SK-N-SH (cell line): ENCODE measurements at regions not wholly inside any gene's neighbourhood (a gene's known extent, or its start where the extent isn't known, plus 50 kb on each side); places are given as distances from the start of the nearest gene placed in this dataset.
A peak's percentile ranks its signal among the peaks of the same experiment; 100 is the strongest.

Experiments
- CTCF ChIA-PET: fragments of 300-600, 350-600 bp; formaldehyde crosslinking; extraction: SDS; loops from one replicate; lab custom pipeline; 2021; lab: Yijun Ruan, JAX
- POLR2A ChIA-PET: fragments of 350-600 bp; sonication (Branson Sonifier 250); formaldehyde crosslinking; extraction: SDS; loops from one replicate; lab custom pipeline; 2020; ENCODE audit warnings: antibody characterized with exemption, inconsistent platforms; lab: Yijun Ruan, JAX
- DNase-seq: peaks from one replicate; pipeline ENCODE4 v3.0.0; 2012
- H2AFZ ChIP-seq: fragments of 200-600 bp; sonication (generic); 2 replicates; pipeline ENCODE4 v1.8.1; 2016; ENCODE audit warnings: antibody characterized with exemption, mild to moderate bottlenecking, low read depth
- H3F3A ChIP-seq: fragments of 200-600 bp; sonication (generic); replicated peaks from 2 replicates; pipeline ENCODE3; 2016; ENCODE audit warnings: antibody characterized with exemption, mild to moderate bottlenecking; ENCODE audit not compliant: insufficient read depth
- H3K27ac ChIP-seq, 2 experiments: fragments of 200-500 bp in 1 of 2; fragments of 200-600 bp in 1 of 2; sonication (Bioruptor generic) in 1 of 2; sonication (generic), shearing (Covaris generic) in 1 of 2; 2 replicates each; pipeline versions ENCODE4 v1.5.1 to v1.6.1; 2014 to 2016; ENCODE audit warnings: low read depth in 2 of 2, inconsistent platforms in 1 of 2, low read length in 1 of 2, mild to moderate bottlenecking in 1 of 2, mixed read lengths in 1 of 2
- H3K27me3 ChIP-seq: fragments of 200-600 bp; sonication (generic), shearing (Covaris generic); 2 replicates; pipeline ENCODE4 v1.6.1; 2016; ENCODE audit warnings: mixed run types; ENCODE audit not compliant: insufficient read depth
- H3K36me3 ChIP-seq, 2 experiments: fragments of 200-500 bp in 1 of 2; fragments of 200-600 bp in 1 of 2; sonication (Bioruptor generic) in 1 of 2; sonication (generic) in 1 of 2; replicated peaks in 1 of 2; 2 replicates each; pipeline versions ENCODE3 to v1.5.1; 2014 to 2016; ENCODE audit warnings: low read length in 1 of 2, mild to moderate bottlenecking in 1 of 2; ENCODE audit not compliant: insufficient read depth in 2 of 2, control insufficient read depth in 1 of 2
- H3K4me1 ChIP-seq, 2 experiments: fragments of 200-500 bp in 1 of 2; fragments of 200-600 bp in 1 of 2; sonication (Bioruptor generic) in 1 of 2; sonication (generic), shearing (Covaris generic) in 1 of 2; 2 replicates each; pipeline versions ENCODE4 v1.5.1 to v1.6.1; 2014 to 2016; ENCODE audit warnings: low read depth in 1 of 2, low read length in 1 of 2, mixed run types in 1 of 2; ENCODE audit not compliant: insufficient read depth in 2 of 2, control insufficient read depth in 1 of 2
- H3K4me2 ChIP-seq: fragments of 200-600 bp; sonication (generic), shearing (Covaris generic); 2 replicates; pipeline ENCODE4 v1.6.1; 2017; ENCODE audit warnings: mixed run types
- H3K4me3 ChIP-seq, 2 experiments: fragments of 200-500 bp in 1 of 2; fragments of 200-600 bp in 1 of 2; sonication (Bioruptor generic) in 1 of 2; sonication (generic), shearing (Covaris generic) in 1 of 2; 2 replicates each; pipeline versions ENCODE4 v1.5.1 to v1.8.1; 2014 to 2016; ENCODE audit warnings: low read depth in 2 of 2, inconsistent platforms in 1 of 2, low read length in 1 of 2, mild to moderate bottlenecking in 1 of 2, mixed read lengths in 1 of 2, moderate library complexity in 1 of 2
- H3K79me2 ChIP-seq: fragments of 200-600 bp; sonication (generic); 2 replicates; pipeline ENCODE4 v1.8.1; 2017; ENCODE audit warnings: mild to moderate bottlenecking; ENCODE audit not compliant: insufficient read depth
- H3K9ac ChIP-seq: fragments of 200-600 bp; sonication (generic); 2 replicates; pipeline ENCODE4 v1.6.1; 2017; ENCODE audit warnings: mixed run types
- H3K9me2 ChIP-seq: fragments of 200-600 bp; sonication (generic); 2 replicates; pipeline ENCODE4 v1.6.1; 2017; ENCODE audit warnings: mixed run types
- H3K9me3 ChIP-seq: fragments of 200-600 bp; sonication (generic); 2 replicates; pipeline ENCODE4 v1.6.1; 2017; ENCODE audit warnings: mixed run types, mild to moderate bottlenecking, moderate library complexity
- H4K20me1 ChIP-seq: fragments of 200-600 bp; sonication (generic); 2 replicates; pipeline ENCODE4 v1.6.1; 2017; ENCODE audit warnings: mild to moderate bottlenecking, mixed run types; ENCODE audit not compliant: insufficient read depth
- CHD2 ChIP-seq: fragments of 150-350 bp; IDR thresholded peaks from 2 replicates; pipeline ENCODE4 v1.6.1; 2018; ENCODE audit warnings: low read length; ENCODE audit not compliant: partially characterized antibody
- CTCF ChIP-seq: fragments of 200-600 bp; sonication (generic); IDR thresholded peaks from 2 replicates; pipeline ENCODE4 v1.6.1; 2017; ENCODE audit warnings: antibody characterized with exemption, mild to moderate bottlenecking, moderate library complexity
- ELF1 ChIP-seq: IDR thresholded peaks from 2 replicates; pipeline ENCODE4 v1.4.0; 2012
- EP300 ChIP-seq, 2 experiments: IDR thresholded peaks; 2 replicates each; pipeline versions ENCODE4 v1.4.0 to v1.6.1; 2012; ENCODE audit warnings: borderline replicate concordance in 1 of 2, low read depth in 1 of 2, low read length in 1 of 2
- FOSL2 ChIP-seq: IDR thresholded peaks from 2 replicates; pipeline ENCODE4 v1.4.0; 2012; ENCODE audit warnings: low read depth, mild to moderate bottlenecking, moderate library complexity, borderline replicate concordance
- FOXJ3 ChIP-seq: sonication (generic); formaldehyde crosslinking; IDR thresholded peaks from 2 replicates; pipeline ENCODE4 v1.5.1; 2020; ENCODE audit warnings: mild to moderate bottlenecking, missing genetic modification reagents
- GATA2 ChIP-seq: sonication (generic); formaldehyde crosslinking; IDR thresholded peaks from 2 replicates; pipeline ENCODE4 v1.5.0; 2020; ENCODE audit warnings: mild to moderate bottlenecking, missing genetic modification reagents
- MXI1 ChIP-seq: IDR thresholded peaks from 2 replicates; pipeline ENCODE4 v1.6.1; 2012; ENCODE audit warnings: mild to moderate bottlenecking, low read depth, low read length, improper control_type of control experiment
- NFIC ChIP-seq: IDR thresholded peaks from 2 replicates; pipeline ENCODE4 v1.4.0; 2012; ENCODE audit warnings: borderline replicate concordance
- RAD21 ChIP-seq: IDR thresholded peaks from 2 replicates; pipeline ENCODE4 v1.6.1; 2012; ENCODE audit warnings: mild to moderate bottlenecking, low read length
- RCOR1 ChIP-seq: fragments of 150-350 bp; IDR thresholded peaks from 2 replicates; pipeline ENCODE4 v1.6.1; 2017; ENCODE audit warnings: antibody characterized with exemption, low read length
- RXRA ChIP-seq: IDR thresholded peaks from 2 replicates; pipeline ENCODE4 v1.4.0; 2012; ENCODE audit warnings: low read depth, mild to moderate bottlenecking, borderline replicate concordance
- SIN3A ChIP-seq: IDR thresholded peaks from 2 replicates; pipeline ENCODE4 v1.6.1; 2012; ENCODE audit warnings: low read depth, mild to moderate bottlenecking, low read length, moderate library complexity, borderline replicate concordance
- SMC3 ChIP-seq: IDR thresholded peaks from 2 replicates; pipeline ENCODE4 v1.6.1; 2012; ENCODE audit warnings: low read depth, low read length, improper control_type of control experiment
- TCF12 ChIP-seq: IDR thresholded peaks from 2 replicates; pipeline ENCODE4 v1.4.0; 2012
- TEAD4 ChIP-seq: IDR thresholded peaks from 2 replicates; pipeline ENCODE4 v1.4.0; 2012; ENCODE audit warnings: mild to moderate bottlenecking, borderline replicate concordance; ENCODE audit not compliant: insufficient read depth
- USF1 ChIP-seq: IDR thresholded peaks from 2 replicates; pipeline ENCODE4 v1.4.0; 2012; ENCODE audit warnings: low read depth, borderline replicate concordance
- USF2 ChIP-seq: fragments of 150-350 bp; IDR thresholded peaks from 2 replicates; pipeline ENCODE4 v1.6.1; 2017; ENCODE audit warnings: antibody characterized with exemption, low read length, low read depth, borderline replicate concordance
- ZBTB33 ChIP-seq: IDR thresholded peaks from 2 replicates; pipeline ENCODE4 v1.4.0; 2012; ENCODE audit warnings: low read depth, borderline replicate concordance
- WGBS: methylation state at CpG from one replicate; pipeline ENCODE4 v1.1.6; 2017; ENCODE audit warnings: low lambda C conversion rate; 5-methylcytosine and 5-hydroxymethylcytosine counted together
- TF ChIP-seq, protein P1 (sequence below): IDR thresholded peaks from 2 replicates; pipeline ENCODE4; 2012
- TF ChIP-seq, protein P2 (sequence below): IDR thresholded peaks from 2 replicates; pipeline ENCODE4 v1.6.1; 2012; ENCODE audit warnings: mild to moderate bottlenecking, low read depth, low read length, moderate library complexity

GRCh38 chr18:67600181-67601180, 84.0 kb upstream of the DSEL start:
- H3K4me1 ChIP-seq, result peaks cover 12 to 14% of the 10 kb centered on the region in 2 experiments; a peak in 3 of 4 replicates
- H4K20me1 ChIP-seq, result no peaks in the 10 kb centered on the region
- H3K4me3 ChIP-seq, result no peak overlapping the region
- no peak overlapping the region for H2AFZ ChIP-seq
- H3K9ac ChIP-seq, result no peak overlapping the region
- H3K79me2 ChIP-seq, result no peaks in the 10 kb centered on the region
- no peaks in the 10 kb centered on the region for H3F3A ChIP-seq
- no peaks in the 10 kb centered on the region for H3K9me2 ChIP-seq
- 27% methylated on average over 7 of the region's 7 CpGs for WGBS
- H3K4me2 ChIP-seq, result peak overlapping the region; percentile 35; the same call in 1 of the 2 replicates
- no peaks in the 10 kb centered on the region for H3K9me3 ChIP-seq
- peak; percentile 60 for DNase-seq
- no peaks in the 10 kb centered on the region for H3K27me3 ChIP-seq
- ChIA-PET CTCF (no interaction called here), POLR2A (no interaction called here)
- peak overlapping the region; percentile 38 to 58; a peak in 3 of 4 replicates for H3K27ac ChIP-seq
- H3K36me3 ChIP-seq, result no peaks in the 10 kb centered on the region
- no peak; the same call in 1 of the 2 replicates for TF ChIP-seq RAD21
- TF ChIP-seq, protein P1, sequence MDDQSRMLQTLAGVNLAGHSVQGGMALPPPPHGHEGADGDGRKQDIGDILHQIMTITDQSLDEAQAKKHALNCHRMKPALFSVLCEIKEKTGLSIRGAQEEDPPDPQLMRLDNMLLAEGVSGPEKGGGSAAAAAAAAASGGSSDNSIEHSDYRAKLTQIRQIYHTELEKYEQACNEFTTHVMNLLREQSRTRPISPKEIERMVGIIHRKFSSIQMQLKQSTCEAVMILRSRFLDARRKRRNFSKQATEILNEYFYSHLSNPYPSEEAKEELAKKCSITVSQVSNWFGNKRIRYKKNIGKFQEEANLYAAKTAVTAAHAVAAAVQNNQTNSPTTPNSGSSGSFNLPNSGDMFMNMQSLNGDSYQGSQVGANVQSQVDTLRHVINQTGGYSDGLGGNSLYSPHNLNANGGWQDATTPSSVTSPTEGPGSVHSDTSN, result peak; percentile 71
- no peak for TF ChIP-seq ZBTB33
- TF ChIP-seq ELF1, result no peak
- TF ChIP-seq FOXJ3 (CRISPR knock-in tag), result no peak
- TF ChIP-seq, protein P2, sequence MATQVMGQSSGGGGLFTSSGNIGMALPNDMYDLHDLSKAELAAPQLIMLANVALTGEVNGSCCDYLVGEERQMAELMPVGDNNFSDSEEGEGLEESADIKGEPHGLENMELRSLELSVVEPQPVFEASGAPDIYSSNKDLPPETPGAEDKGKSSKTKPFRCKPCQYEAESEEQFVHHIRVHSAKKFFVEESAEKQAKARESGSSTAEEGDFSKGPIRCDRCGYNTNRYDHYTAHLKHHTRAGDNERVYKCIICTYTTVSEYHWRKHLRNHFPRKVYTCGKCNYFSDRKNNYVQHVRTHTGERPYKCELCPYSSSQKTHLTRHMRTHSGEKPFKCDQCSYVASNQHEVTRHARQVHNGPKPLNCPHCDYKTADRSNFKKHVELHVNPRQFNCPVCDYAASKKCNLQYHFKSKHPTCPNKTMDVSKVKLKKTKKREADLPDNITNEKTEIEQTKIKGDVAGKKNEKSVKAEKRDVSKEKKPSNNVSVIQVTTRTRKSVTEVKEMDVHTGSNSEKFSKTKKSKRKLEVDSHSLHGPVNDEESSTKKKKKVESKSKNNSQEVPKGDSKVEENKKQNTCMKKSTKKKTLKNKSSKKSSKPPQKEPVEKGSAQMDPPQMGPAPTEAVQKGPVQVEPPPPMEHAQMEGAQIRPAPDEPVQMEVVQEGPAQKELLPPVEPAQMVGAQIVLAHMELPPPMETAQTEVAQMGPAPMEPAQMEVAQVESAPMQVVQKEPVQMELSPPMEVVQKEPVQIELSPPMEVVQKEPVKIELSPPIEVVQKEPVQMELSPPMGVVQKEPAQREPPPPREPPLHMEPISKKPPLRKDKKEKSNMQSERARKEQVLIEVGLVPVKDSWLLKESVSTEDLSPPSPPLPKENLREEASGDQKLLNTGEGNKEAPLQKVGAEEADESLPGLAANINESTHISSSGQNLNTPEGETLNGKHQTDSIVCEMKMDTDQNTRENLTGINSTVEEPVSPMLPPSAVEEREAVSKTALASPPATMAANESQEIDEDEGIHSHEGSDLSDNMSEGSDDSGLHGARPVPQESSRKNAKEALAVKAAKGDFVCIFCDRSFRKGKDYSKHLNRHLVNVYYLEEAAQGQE, result no peak
- TF ChIP-seq GATA2 (CRISPR knock-in tag), result peak; percentile 68
- TF ChIP-seq RCOR1, result peak; percentile 96
- TF ChIP-seq USF1, result no peak
- peak; percentile 53; the same call in 1 of the 2 replicates for TF ChIP-seq MXI1
- TF ChIP-seq CTCF, result no peak
- TF ChIP-seq USF2, result no peak
- TF ChIP-seq CHD2, result peak; percentile 16
- no peak for TF ChIP-seq SMC3
- TF ChIP-seq SIN3A, result no peak
- TF ChIP-seq FOSL2, result peak; percentile 56; the same call in 1 of the 2 replicates
- TF ChIP-seq EP300 (IDR thresholded peaks at IDR 0.05; ENCODE audit: borderline replicate concordance in 1 of 2, low read depth in 1 of 2, low read length in 1 of 2), result peak; percentile 38 to 85; a peak in 3 of 4 replicates
- peak; percentile 88 for TF ChIP-seq TCF12
- TF ChIP-seq NFIC, result peak; percentile 33; the same call in 1 of the 2 replicates
- TF ChIP-seq RXRA, result 0 out of 2 replicates have a peak, but pooled peaks have one; percentile 28
- TF ChIP-seq TEAD4, result peak; percentile 72; the same call in 1 of the 2 replicates
